ENCODE measurements at regions not wholly inside any gene's neighbourhood (a gene's known extent, or its start where the extent isn't known, plus 50 kb on each side); places are given as distances from the start of the nearest gene placed in this dataset.
"Not testable (repeated sequence)": the region's sequence is repeated elsewhere in the genome, so short reads cannot be mapped to it uniquely, and the experiment has no call there.

DNA sequence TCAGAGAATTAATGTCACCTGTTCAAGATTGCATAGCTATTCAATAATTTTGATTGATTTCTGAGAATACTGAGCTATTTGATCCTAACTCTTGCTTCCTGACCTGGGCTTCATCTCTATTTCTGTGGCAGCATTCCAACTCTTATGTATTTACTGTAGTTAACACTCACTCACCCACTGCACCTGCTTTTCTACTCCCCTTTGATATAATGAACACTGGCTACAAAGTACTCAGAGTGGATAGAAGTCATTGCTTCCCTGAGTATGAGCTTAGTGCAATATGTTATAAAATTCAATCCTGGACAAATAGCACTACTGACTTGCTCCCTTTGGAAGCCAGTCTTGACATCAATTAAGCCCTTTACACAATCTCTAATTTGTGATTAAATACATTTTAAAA, 117.2 kb downstream of the APIP start:
- BruUV-seq (replicated peaks): no TSS peak
- dilution Hi-C loops (cut with HindIII; ENCODE audit: low sequenced_read_pairs, unreplicated experiment): no loop called here

GRCh38 chr11:34797497-34797896, 118.7 kb downstream of the APIP start:
- H3K36me3 ChIP-seq (ENCODE audit: control insufficient read depth, insufficient read depth, low read length); intact Hi-C loops (cut with micrococcal nuclease); H3K56ac ChIP-seq (ENCODE audit: extremely low read depth, insufficient read depth, low read length); H4K8ac ChIP-seq (ENCODE audit: low read depth in 2 of 2, low read length in 2 of 2); in situ Hi-C loops (cut with MboI; ENCODE audit: low sequenced_read_pairs); ATAC-seq (ENCODE audit: low read depth); H3K4ac ChIP-seq (ENCODE audit: low read depth, low read length); H2BK15ac ChIP-seq (ENCODE audit: low read depth, low read length); H4K91ac ChIP-seq (ENCODE audit: insufficient read depth, low read depth, low read length); H3K4me2 ChIP-seq (ENCODE audit: low read depth, low read length); H2BK120ac ChIP-seq (ENCODE audit: low read depth, low read length); POLR2A ChIA-PET (ENCODE audit: unreplicated experiment); H3K9ac ChIP-seq (ENCODE audit: low read depth, low read length); BruUV-seq (replicated peaks); H4K20me1 ChIP-seq (ENCODE audit: insufficient read depth, low read length); H3K14ac ChIP-seq (replicated peaks; ENCODE audit: low read depth, low read length); H3K4me1 ChIP-seq (ENCODE audit: control insufficient read depth, insufficient read depth, low read length); H2AK5ac ChIP-seq (ENCODE audit: low read depth, low read length); H2BK5ac ChIP-seq (ENCODE audit: low read depth, low read length, poor library complexity, severe bottlenecking); H3K23ac ChIP-seq (ENCODE audit: low read depth, low read length); H2AFZ ChIP-seq (replicated peaks; ENCODE audit: low read length, poor library complexity); H3K18ac ChIP-seq (ENCODE audit: low read depth, low read length); H3K27me3 ChIP-seq (ENCODE audit: control insufficient read depth, insufficient read depth, low read length); H2AK9ac ChIP-seq (replicated peaks; ENCODE audit: low read depth, low read length, poor library complexity); CTCF ChIA-PET; H4K5ac ChIP-seq (ENCODE audit: low read depth, low read length); DNase-seq; H3K9me3 ChIP-seq (ENCODE audit: control insufficient read depth, insufficient read depth, low read length); H3K79me1 ChIP-seq (ENCODE audit: low read depth in 1 of 2, low read length in 2 of 2); H2BK20ac ChIP-seq (ENCODE audit: low read depth, low read length); H3K27ac ChIP-seq (ENCODE audit: insufficient read depth, low read length); H3K9me1 ChIP-seq (ENCODE audit: insufficient read depth, low read length); H3K4me3 ChIP-seq (ENCODE audit: insufficient read depth, low read depth, low read length); dilution Hi-C loops (cut with HindIII; ENCODE audit: low sequenced_read_pairs, unreplicated experiment): not testable (repeated sequence)

More for the DNA sequence above, 117.2 kb downstream of the APIP start:
- H4K20me1 ChIP-seq (ENCODE audit: insufficient read depth, low read length): no peaks in the 10 kb centered on the region
- H3K79me1 ChIP-seq (ENCODE audit: low read depth in 1 of 2, low read length in 2 of 2): no peaks in the 10 kb centered on the region
- H3K27ac ChIP-seq (ENCODE audit: insufficient read depth, low read length): no peak overlapping the region
- no peak for TF ChIP-seq MAZ (IDR thresholded peaks at IDR 0.05; ENCODE audit: borderline replicate concordance, low read depth, low read length)
- no peak for TF ChIP-seq BHLHE40 (IDR thresholded peaks at IDR 0.05; ENCODE audit: low read depth, low read length)
- TF ChIP-seq CEBPB (IDR thresholded peaks at IDR 0.05; ENCODE audit: low read depth, low read length): no peak
- no peak for TF ChIP-seq POLR2A (IDR thresholded peaks at IDR 0.05; ENCODE audit: low read depth, low read length)
- no peak for TF ChIP-seq RFX5 (IDR thresholded peaks at IDR 0.05; ENCODE audit: low read depth, low read length)
- TF ChIP-seq USF2 (IDR thresholded peaks at IDR 0.05; ENCODE audit: low read depth, low read length): no peak
- TF ChIP-seq RAD21 (IDR thresholded peaks at IDR 0.05; ENCODE audit: low read length): no peak
- no peak for TF ChIP-seq MXI1 (IDR thresholded peaks at IDR 0.05; ENCODE audit: borderline replicate concordance, low read depth, low read length)
- TF ChIP-seq MAFK (IDR thresholded peaks at IDR 0.05; ENCODE audit: low read depth, low read length): no peak
- TF ChIP-seq SMC3 (IDR thresholded peaks at IDR 0.05; ENCODE audit: low read depth, low read length): no peak
- H2BK15ac ChIP-seq (ENCODE audit: low read depth, low read length): no peak overlapping the region
- no peak overlapping the region for H3K56ac ChIP-seq (ENCODE audit: extremely low read depth, insufficient read depth, low read length)
- no peak overlapping the region for H3K18ac ChIP-seq (ENCODE audit: low read depth, low read length)
- H3K23ac ChIP-seq (ENCODE audit: low read depth, low read length): no peak overlapping the region
- H3K4me1 ChIP-seq (ENCODE audit: control insufficient read depth, insufficient read depth, low read length): no peaks in the 10 kb centered on the region
- H2AK9ac ChIP-seq (replicated peaks; ENCODE audit: low read depth, low read length, poor library complexity): no peak overlapping the region
- H2BK20ac ChIP-seq (ENCODE audit: low read depth, low read length): no peak overlapping the region
- peaks cover 5% of the 10 kb centered on the region; the same call in 1 of the 2 replicates for H3K27me3 ChIP-seq (ENCODE audit: control insufficient read depth, insufficient read depth, low read length)
- H3K36me3 ChIP-seq (ENCODE audit: control insufficient read depth, insufficient read depth, low read length): no peaks in the 10 kb centered on the region
- H3K4ac ChIP-seq (ENCODE audit: low read depth, low read length): no peak overlapping the region
- H3K4me2 ChIP-seq (ENCODE audit: low read depth, low read length): no peak overlapping the region
- H4K8ac ChIP-seq (ENCODE audit: low read depth in 2 of 2, low read length in 2 of 2): no peak overlapping the region
- intact Hi-C loops (cut with micrococcal nuclease) (no loop called here), in situ Hi-C loops (cut with MboI; ENCODE audit: low sequenced_read_pairs) (no loop called here)
- no peak overlapping the region for H3K4me3 ChIP-seq (ENCODE audit: insufficient read depth, low read depth, low read length)
- H2BK5ac ChIP-seq (ENCODE audit: low read depth, low read length, poor library complexity, severe bottlenecking): no peak overlapping the region
- DNase-seq: no peak
- H4K5ac ChIP-seq (ENCODE audit: low read depth, low read length): no peak overlapping the region
- H3K14ac ChIP-seq (replicated peaks; ENCODE audit: low read depth, low read length): no peak overlapping the region
- ATAC-seq (ENCODE audit: low read depth): no peak
- no peak overlapping the region for H2AK5ac ChIP-seq (ENCODE audit: low read depth, low read length)
- no peak overlapping the region for H3K9ac ChIP-seq (ENCODE audit: low read depth, low read length)
- H2BK120ac ChIP-seq (ENCODE audit: low read depth, low read length): no peak overlapping the region
- no peaks in the 10 kb centered on the region for H3K9me1 ChIP-seq (ENCODE audit: insufficient read depth, low read length)
- no peak overlapping the region for H4K91ac ChIP-seq (ENCODE audit: insufficient read depth, low read depth, low read length)
- ChIA-PET POLR2A (ENCODE audit: unreplicated experiment) (no interaction called here), CTCF (no interaction called here)
- no peaks in the 10 kb centered on the region; the same call in 1 of the 2 replicates for H3K9me3 ChIP-seq (ENCODE audit: control insufficient read depth, insufficient read depth, low read length)
- no peak overlapping the region for H2AFZ ChIP-seq (replicated peaks; ENCODE audit: low read length, poor library complexity)
